T-cell (primary cell): ENCODE measurements at regions not wholly inside any gene's neighbourhood (a gene's known extent, or its start where the extent isn't known, plus 50 kb on each side); places are given as distances from the start of the nearest gene placed in this dataset.
"Not testable (repeated sequence)": the region's sequence is repeated elsewhere in the genome, so short reads cannot be mapped to it uniquely, and the experiment has no call there.

Experiments
- ATAC-seq, 4 experiments: fragments of 200-7000 bp in 3 of 4; fragments of 150-1000 bp in 1 of 4; cut with Tn5 transposase; replicated peaks in 1 of 4; 1 replicate in 3 of 4; 2 replicates in 1 of 4; pipeline ENCODE4 v1.10.0; 2021; ENCODE audit warnings: moderate library complexity in 3 of 4, mild to moderate bottlenecking in 2 of 4, moderate number of reproducible peaks in 1 of 4
- CTCF ChIA-PET, 2 donors: fragments of 300-600 bp; sonication (Branson Sonifier 250); formaldehyde crosslinking; loops; one replicate each; lab custom pipeline; 2022; ENCODE audit warnings: antibody characterized with exemption in 2 of 2; lab: Charles Lee
- POLR2A ChIA-PET, 2 donors: fragments of 300-600 bp; sonication (Branson Sonifier 250); formaldehyde crosslinking; loops; one replicate each; lab custom pipeline; 2022; ENCODE audit warnings: antibody characterized with exemption in 2 of 2; lab: Charles Lee
- DNase-seq, 35 experiments: peaks; one replicate each; pipeline versions ENCODE4 v3.0.0 to v3.0.0-alpha.2; 2013 to 2023
- H3K27ac ChIP-seq: one replicate; pipeline ENCODE4 v1.5.1; 2013; ENCODE audit warnings: low read length
- H3K27me3 ChIP-seq, 2 experiments: replicated peaks in 1 of 2; 1 replicate in 1 of 2; 2 replicates in 1 of 2; pipeline versions ENCODE4 v1.6.1 to v1.7.0; 2013; ENCODE audit warnings: low read length in 1 of 2, mixed read lengths in 1 of 2; ENCODE audit not compliant: control insufficient read depth in 2 of 2, insufficient read depth in 2 of 2; ENCODE audit errors: extremely low read depth in 1 of 2
- H3K36me3 ChIP-seq, 2 donors: 1 replicate in 1 of 2; 2 replicates in 1 of 2; pipeline versions ENCODE4 v1.6.1 to v1.7.0; 2013; ENCODE audit warnings: low read length in 1 of 2; ENCODE audit not compliant: control insufficient read depth in 2 of 2, insufficient read depth in 1 of 2; ENCODE audit errors: extremely low read depth in 1 of 2
- H3K4me1 ChIP-seq, 2 experiments: 1 replicate in 1 of 2; 2 replicates in 1 of 2; pipeline versions ENCODE4 v1.6.1 to v1.7.0; 2013; ENCODE audit warnings: low read length in 2 of 2, mixed read lengths in 1 of 2; ENCODE audit not compliant: insufficient read depth in 2 of 2, control insufficient read depth in 1 of 2; ENCODE audit errors: extremely low read depth in 1 of 2
- H3K4me3 ChIP-seq, 2 donors: 1 replicate in 1 of 2; 2 replicates in 1 of 2; pipeline versions ENCODE4 v1.5.1 to v1.7.0; 2013; ENCODE audit warnings: mild to moderate bottlenecking in 2 of 2, low read length in 1 of 2, moderate library complexity in 1 of 2; ENCODE audit not compliant: control insufficient read depth in 1 of 2; ENCODE audit errors: extremely low read depth in 1 of 2
- H3K9me3 ChIP-seq: 2 replicates; pipeline ENCODE4 v1.7.0; 2013
- H3K27ac Mint-ChIP-seq, 2 donors: one replicate each; pipeline ENCODE4 v1.8.0; 2020 to 2021; ENCODE audit warnings: mild to moderate bottlenecking in 2 of 2, mixed read lengths in 2 of 2
- H3K27me3 Mint-ChIP-seq, 2 donors: one replicate each; pipeline ENCODE4 v1.8.0; 2021 to 2022; ENCODE audit warnings: mixed read lengths in 2 of 2
- H3K36me3 Mint-ChIP-seq: one replicate; pipeline ENCODE4 v1.8.0; 2021; ENCODE audit warnings: mixed read lengths
- H3K4me1 Mint-ChIP-seq, 3 donors: one replicate each; pipeline ENCODE4 v1.8.0; 2020 to 2022; ENCODE audit warnings: mixed read lengths in 3 of 3, mild to moderate bottlenecking in 1 of 3
- H3K4me3 Mint-ChIP-seq, 3 donors: one replicate each; pipeline ENCODE4 v1.8.0; 2020 to 2022; ENCODE audit warnings: mild to moderate bottlenecking in 3 of 3, mixed read lengths in 3 of 3, moderate library complexity in 3 of 3
- H3K9me3 Mint-ChIP-seq, 3 donors: one replicate each; pipeline ENCODE4 v1.8.0; 2020 to 2022; ENCODE audit warnings: mixed read lengths in 3 of 3
- WGBS: methylation state at CpG from one replicate; pipeline ENCODE4 v1.1.5; 2013; ENCODE audit warnings: missing lambda C conversion rate; ENCODE audit not compliant: insufficient coverage; 5-methylcytosine and 5-hydroxymethylcytosine counted together

DNA sequence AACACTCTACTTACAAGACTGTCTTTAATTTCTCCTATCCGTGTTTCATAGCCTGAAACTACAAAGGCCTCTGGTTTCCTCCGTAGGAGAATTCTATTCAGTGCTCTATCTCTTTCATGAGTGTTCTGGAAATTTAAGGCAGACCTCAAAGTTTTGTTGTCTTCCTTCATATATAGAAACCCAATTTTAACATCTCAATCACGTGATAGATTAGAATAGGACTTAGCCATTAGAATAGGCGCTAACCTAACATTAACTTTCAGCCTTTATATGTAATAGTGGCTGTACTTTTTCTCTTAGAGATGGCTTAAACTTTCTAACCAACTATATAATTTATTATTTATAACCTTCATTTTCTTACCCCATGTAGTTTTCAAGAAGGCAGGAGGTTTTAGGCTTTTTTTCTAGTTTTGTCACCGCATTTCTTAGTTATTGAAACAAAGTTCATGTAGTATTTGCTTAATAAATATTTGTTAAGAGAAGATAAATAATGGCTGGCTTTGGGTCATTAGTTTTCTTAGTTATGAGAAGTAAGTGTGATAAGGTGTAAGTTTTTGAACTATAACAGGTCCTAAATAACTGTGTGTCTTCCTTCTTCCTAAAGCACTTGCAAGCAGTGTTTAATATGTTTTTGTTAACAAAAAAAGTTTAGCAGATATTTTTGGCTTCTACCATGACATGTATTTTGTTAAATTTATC is 1504.6 kb upstream of the ADGRL3 start:
- H3K4me1 ChIP-seq = no peaks in the 10 kb centered on the region
- H3K27me3 ChIP-seq = no peaks in the 10 kb centered on the region
- H3K27ac ChIP-seq = no peak overlapping the region
- no peaks in the 10 kb centered on the region for H3K36me3 Mint-ChIP-seq
- no CpG with 5 or more reads among the region's 5 CpGs for WGBS
- no peak overlapping the region for H3K4me3 ChIP-seq
- H3K4me1 Mint-ChIP-seq = no peaks in the 10 kb centered on the region
- H3K4me3 Mint-ChIP-seq = no peak overlapping the region
- H3K9me3 Mint-ChIP-seq = peaks cover 3 to 7% (median 6%) of the 10 kb centered on the region in 3 donors
- H3K27me3 Mint-ChIP-seq = no peaks in the 10 kb centered on the region
- no peak overlapping the region for H3K27ac Mint-ChIP-seq
- H3K36me3 ChIP-seq = no peaks in the 10 kb centered on the region
- DNase-seq (no peak), ATAC-seq (no peak)
- ChIA-PET CTCF (no interaction called here), POLR2A (no interaction called here)
- no peaks in the 10 kb centered on the region for H3K9me3 ChIP-seq

GRCh38 chr4:59698041-59698440 is 1502.1 kb upstream of the ADGRL3 start:
- no peak for ATAC-seq
- POLR2A ChIA-PET = no interaction called here
- no peak overlapping the region for H3K4me3 ChIP-seq
- H3K27me3 ChIP-seq = no peaks in the 10 kb centered on the region
- Mint-ChIP-seq H3K4me3 (no peak overlapping the region), H3K27me3 (no peaks in the 10 kb centered on the region), H3K4me1 (no peaks in the 10 kb centered on the region), H3K36me3 (no peaks in the 10 kb centered on the region), H3K9me3 (peaks cover 6 to 11% (median 6%) of the 10 kb centered on the region in 3 donors), H3K27ac (no peak overlapping the region)
- CTCF ChIA-PET = no interaction called here
- H3K27ac ChIP-seq = no peak overlapping the region
- no peaks in the 10 kb centered on the region for H3K9me3 ChIP-seq
- no peaks in the 10 kb centered on the region for H3K4me1 ChIP-seq
- 80% methylated on average over 1 of the region's 2 CpGs for WGBS
- no peaks in the 10 kb centered on the region for H3K36me3 ChIP-seq
- DNase-seq = no peak

DNA sequence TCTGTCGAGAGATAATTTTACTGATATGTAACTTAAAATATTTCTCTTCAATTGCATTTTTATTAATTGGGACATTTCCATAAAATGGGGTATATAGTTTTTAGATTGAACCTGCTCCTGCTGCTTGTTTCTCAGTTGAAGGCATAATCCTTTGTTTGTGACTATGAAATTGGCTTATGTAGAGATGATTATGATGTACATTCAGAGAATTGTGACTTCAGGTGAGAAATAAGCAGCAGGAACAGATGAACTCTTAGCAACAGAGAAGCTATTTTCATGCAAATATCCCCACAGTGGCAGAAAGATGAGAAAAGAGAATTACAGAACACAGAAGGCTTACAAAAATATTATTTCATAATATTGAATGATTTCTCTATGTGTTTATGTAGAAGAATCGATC is 1499.5 kb upstream of the ADGRL3 start:
- ChIA-PET POLR2A (no interaction called here), CTCF (no interaction called here)
- Mint-ChIP-seq H3K4me3 (no peak overlapping the region), H3K27ac (no peak overlapping the region), H3K9me3 (peaks cover 3 to 18% (median 6%) of the 10 kb centered on the region in 3 donors), H3K27me3 (no peaks in the 10 kb centered on the region), H3K4me1 (no peaks in the 10 kb centered on the region), H3K36me3 (no peaks in the 10 kb centered on the region)
- WGBS = no CpG with 5 or more reads among the region's 2 CpGs
- Histone ChIP-seq H3K4me1 (no peaks in the 10 kb centered on the region), H3K27ac (no peak overlapping the region), H3K4me3 (no peak overlapping the region), H3K36me3 (no peaks in the 10 kb centered on the region), H3K9me3 (no peaks in the 10 kb centered on the region), H3K27me3 (no peaks in the 10 kb centered on the region)
- ATAC-seq (no peak), DNase-seq (no peak)

GRCh38 chr4:59704616-59705015 is 1495.5 kb upstream of the ADGRL3 start:
- no peak for DNase-seq
- ChIA-PET POLR2A (no interaction called here), CTCF (interaction anchor here in 1 of 2 donors (0.7 kb wide), 1 partner anchor 84 kb away, joined by 3 read pairs; no protein-coding TSS in a partner anchor)
- Mint-ChIP-seq H3K27me3 (no peaks in the 10 kb centered on the region), H3K4me1 (no peaks in the 10 kb centered on the region), H3K4me3 (no peak overlapping the region), H3K36me3 (no peaks in the 10 kb centered on the region), H3K27ac (no peak overlapping the region), H3K9me3 (peaks cover 3 to 19% (median 10%) of the 10 kb centered on the region in 3 donors)
- WGBS = 16% methylated on average over 4 of the region's 5 CpGs
- Histone ChIP-seq H3K36me3 (no peaks in the 10 kb centered on the region), H3K27me3 (no peaks in the 10 kb centered on the region), H3K4me3 (no peak overlapping the region), H3K27ac (no peak overlapping the region), H3K4me1 (no peaks in the 10 kb centered on the region), H3K9me3 (no peaks in the 10 kb centered on the region)
- ATAC-seq = no peak

DNA sequence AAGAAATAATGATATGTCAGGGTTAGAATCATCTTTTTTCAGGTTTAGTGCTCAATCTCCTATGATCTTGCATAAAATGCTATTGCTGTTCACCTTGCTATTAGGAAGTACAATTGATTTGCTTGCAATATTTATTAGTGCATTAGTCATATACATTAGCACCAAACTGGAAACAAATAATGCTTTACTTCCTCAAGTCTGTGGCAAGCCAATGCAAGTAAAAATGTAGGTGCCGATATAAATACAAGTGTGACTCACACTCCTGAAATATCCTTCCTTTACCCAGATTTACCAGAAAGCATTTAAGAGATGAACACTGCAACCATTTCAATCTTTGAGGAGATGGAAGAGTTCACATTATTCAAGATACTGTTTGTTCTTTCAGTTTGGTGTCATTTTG is 1487.7 kb upstream of the ADGRL3 start:
- H3K4me1 ChIP-seq = no peaks in the 10 kb centered on the region
- ATAC-seq (no peak), DNase-seq (no peak)
- ChIA-PET CTCF (no interaction called here), POLR2A (no interaction called here)
- no peak overlapping the region for H3K4me3 ChIP-seq
- no peak overlapping the region for H3K27ac ChIP-seq
- H3K4me1 Mint-ChIP-seq = no peaks in the 10 kb centered on the region
- no peak overlapping the region for H3K27ac Mint-ChIP-seq
- peaks cover 6 to 30% (median 17%) of the 10 kb centered on the region in 3 donors for H3K9me3 Mint-ChIP-seq
- H3K36me3 Mint-ChIP-seq = no peaks in the 10 kb centered on the region
- no peaks in the 10 kb centered on the region for H3K36me3 ChIP-seq
- no peaks in the 10 kb centered on the region for H3K9me3 ChIP-seq
- WGBS = no CpG with 5 or more reads among the region's 1 CpG
- no peaks in the 10 kb centered on the region for H3K27me3 ChIP-seq
- no peaks in the 10 kb centered on the region for H3K27me3 Mint-ChIP-seq
- H3K4me3 Mint-ChIP-seq = no peak overlapping the region

DNA sequence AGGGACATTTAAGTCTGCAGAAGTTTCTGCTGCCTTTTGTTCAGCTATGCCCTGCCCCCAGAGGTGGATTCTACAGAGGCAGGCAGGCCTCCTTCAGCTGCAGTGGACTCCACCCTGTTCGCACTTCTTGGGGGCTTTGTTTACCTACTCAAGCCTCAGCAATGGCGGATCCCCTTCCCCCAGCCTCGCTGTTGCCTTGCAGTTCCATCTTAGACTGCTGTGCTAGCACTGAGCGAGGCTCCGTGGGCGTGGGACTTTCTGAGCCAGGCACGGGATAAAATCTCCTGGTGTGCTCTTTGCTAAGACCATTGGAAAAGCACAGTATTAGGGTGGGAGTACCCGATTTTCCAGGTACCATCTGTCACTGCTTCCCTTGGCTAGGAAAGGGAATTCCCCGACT is 1475.8 kb upstream of the ADGRL3 start:
- H3K4me3 Mint-ChIP-seq, H3K9me3 ChIP-seq, H3K36me3 ChIP-seq, H3K27ac ChIP-seq, H3K27me3 ChIP-seq, ATAC-seq, H3K4me1 ChIP-seq, H3K4me1 Mint-ChIP-seq, POLR2A ChIA-PET, H3K27ac Mint-ChIP-seq, CTCF ChIA-PET, DNase-seq, H3K36me3 Mint-ChIP-seq, H3K27me3 Mint-ChIP-seq, H3K4me3 ChIP-seq: not testable (repeated sequence)
- 88% methylated on average over 8 of the region's 9 CpGs for WGBS
- peaks cover 17 to 26% (median 20%) of the 10 kb centered on the region in 3 donors for H3K9me3 Mint-ChIP-seq

DNA sequence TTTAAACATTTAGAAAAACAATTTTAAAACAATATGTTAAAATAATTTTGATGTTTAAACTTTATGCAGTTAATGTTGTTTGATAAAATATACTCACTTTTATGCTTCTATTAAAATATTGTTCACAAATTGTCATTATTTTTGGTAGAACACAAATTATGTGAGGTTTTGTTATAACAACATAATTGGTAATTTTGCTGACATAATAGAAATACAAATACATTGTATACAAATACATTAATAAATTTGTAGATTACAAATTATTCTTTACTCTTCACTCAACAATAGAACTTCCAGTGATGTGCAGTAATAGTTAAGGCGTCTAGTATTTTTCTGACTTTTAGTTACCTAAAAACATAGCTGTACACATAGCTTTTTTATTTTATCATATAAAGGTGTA is 1472.4 kb upstream of the ADGRL3 start:
- Histone ChIP-seq H3K36me3 (no peaks in the 10 kb centered on the region), H3K27me3 (no peaks in the 10 kb centered on the region), H3K4me1 (no peaks in the 10 kb centered on the region), H3K27ac (no peak overlapping the region), H3K4me3 (no peak overlapping the region), H3K9me3 (no peaks in the 10 kb centered on the region)
- no peak for DNase-seq
- H3K4me3 Mint-ChIP-seq = no peak overlapping the region
- H3K27me3 Mint-ChIP-seq = no peaks in the 10 kb centered on the region
- H3K27ac Mint-ChIP-seq = no peak overlapping the region
- WGBS = no CpG with 5 or more reads among the region's 1 CpG
- no peaks in the 10 kb centered on the region for H3K36me3 Mint-ChIP-seq
- H3K9me3 Mint-ChIP-seq = peaks cover 12 to 14% (median 13%) of the 10 kb centered on the region in 3 donors
- no peaks in the 10 kb centered on the region for H3K4me1 Mint-ChIP-seq
- no peak for ATAC-seq
- POLR2A ChIA-PET = no interaction called here
- CTCF ChIA-PET = no interaction called here
